ENCODE measurements at regions not wholly inside any gene's neighbourhood (a gene's known extent, or its start where the extent isn't known, plus 50 kb on each side); places are given as distances from the start of the nearest gene placed in this dataset.

DNA sequence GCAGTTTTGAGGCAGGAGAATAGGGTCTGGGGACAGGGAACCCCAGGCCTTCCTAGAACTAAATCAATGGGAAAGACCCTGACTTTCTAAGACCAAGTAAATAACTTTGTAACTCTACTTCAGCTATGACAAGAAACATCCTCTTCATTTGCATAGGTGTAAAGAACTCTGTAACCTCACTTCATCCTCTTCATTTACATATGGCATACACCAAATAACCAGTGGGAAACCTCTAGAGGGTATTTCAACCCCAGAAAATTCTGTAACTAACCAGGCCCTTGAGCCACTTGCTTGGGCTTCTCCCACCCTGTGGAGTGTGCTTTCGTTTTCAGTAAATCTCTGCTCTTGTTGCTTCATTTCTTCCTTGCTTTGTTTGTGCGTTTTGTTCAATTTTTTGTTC lies 495.6 kb downstream of the SIPA1L2 start:
- TF ChIP-seq, protein P1, sequence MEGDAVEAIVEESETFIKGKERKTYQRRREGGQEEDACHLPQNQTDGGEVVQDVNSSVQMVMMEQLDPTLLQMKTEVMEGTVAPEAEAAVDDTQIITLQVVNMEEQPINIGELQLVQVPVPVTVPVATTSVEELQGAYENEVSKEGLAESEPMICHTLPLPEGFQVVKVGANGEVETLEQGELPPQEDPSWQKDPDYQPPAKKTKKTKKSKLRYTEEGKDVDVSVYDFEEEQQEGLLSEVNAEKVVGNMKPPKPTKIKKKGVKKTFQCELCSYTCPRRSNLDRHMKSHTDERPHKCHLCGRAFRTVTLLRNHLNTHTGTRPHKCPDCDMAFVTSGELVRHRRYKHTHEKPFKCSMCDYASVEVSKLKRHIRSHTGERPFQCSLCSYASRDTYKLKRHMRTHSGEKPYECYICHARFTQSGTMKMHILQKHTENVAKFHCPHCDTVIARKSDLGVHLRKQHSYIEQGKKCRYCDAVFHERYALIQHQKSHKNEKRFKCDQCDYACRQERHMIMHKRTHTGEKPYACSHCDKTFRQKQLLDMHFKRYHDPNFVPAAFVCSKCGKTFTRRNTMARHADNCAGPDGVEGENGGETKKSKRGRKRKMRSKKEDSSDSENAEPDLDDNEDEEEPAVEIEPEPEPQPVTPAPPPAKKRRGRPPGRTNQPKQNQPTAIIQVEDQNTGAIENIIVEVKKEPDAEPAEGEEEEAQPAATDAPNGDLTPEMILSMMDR (IDR thresholded peaks at IDR 0.05): no peak
- TF ChIP-seq POLR2A (IDR thresholded peaks at IDR 0.05): no peak
- no peak for TF ChIP-seq EP300 (IDR thresholded peaks at IDR 0.05)
